Osteoblast (primary cell): ENCODE measurements at regions not wholly inside any gene's neighbourhood (a gene's known extent, or its start where the extent isn't known, plus 50 kb on each side); places are given as distances from the start of the nearest gene placed in this dataset.

Experiments used
- DNase-seq: peaks from one replicate; pipeline ENCODE4 v3.0.0; 2011; ENCODE audit warnings: low spot score, mixed read lengths; ENCODE audit not compliant: insufficient read length; ENCODE audit errors: missing footprints
- H2AFZ ChIP-seq: 2 replicates; pipeline ENCODE4 v1.6.0; 2011; ENCODE audit warnings: mild to moderate bottlenecking, low read length
- H3K27ac ChIP-seq: 2 replicates; pipeline ENCODE4 v1.5.1; 2011; ENCODE audit warnings: mild to moderate bottlenecking, low read depth, low read length, moderate library complexity
- H3K27me3 ChIP-seq: 2 replicates; pipeline ENCODE4 v1.6.0; 2012; ENCODE audit warnings: mild to moderate bottlenecking, control low read depth, inconsistent platforms, low read length, moderate library complexity; ENCODE audit not compliant: insufficient read depth
- H3K36me3 ChIP-seq: 2 replicates; pipeline ENCODE4 v1.5.1; 2011; ENCODE audit warnings: mild to moderate bottlenecking, low read length, control low read depth, moderate library complexity; ENCODE audit not compliant: insufficient read depth
- H3K4me1 ChIP-seq: 2 replicates; pipeline ENCODE4 v1.5.1; 2011; ENCODE audit warnings: mild to moderate bottlenecking, low read length, control low read depth, moderate library complexity; ENCODE audit not compliant: insufficient read depth
- H3K4me2 ChIP-seq: 2 replicates; pipeline ENCODE4 v1.6.0; 2011; ENCODE audit warnings: mild to moderate bottlenecking, low read length; ENCODE audit not compliant: insufficient read depth
- H3K4me3 ChIP-seq: fragments of 200-600 bp; sonication (generic); 3 replicates; pipeline ENCODE4 v1.5.1; 2012; ENCODE audit warnings: mild to moderate bottlenecking, low read length, inconsistent platforms; ENCODE audit not compliant: insufficient read depth
- H3K79me2 ChIP-seq: 2 replicates; pipeline ENCODE4 v1.6.0; 2012; ENCODE audit warnings: mild to moderate bottlenecking, low read length, control low read depth, inconsistent platforms; ENCODE audit not compliant: insufficient read depth
- H3K9me3 ChIP-seq: 2 replicates; pipeline ENCODE4 v1.5.1; 2011; ENCODE audit warnings: low read depth, low read length, control low read depth
- H4K20me1 ChIP-seq: 2 replicates; pipeline ENCODE4 v1.6.0; 2012; ENCODE audit warnings: mild to moderate bottlenecking, low read length, control low read depth; ENCODE audit not compliant: insufficient read depth
- CTCF ChIP-seq: IDR thresholded peaks from 2 replicates; pipeline ENCODE4 v1.5.1; 2011; ENCODE audit warnings: mild to moderate bottlenecking, low read depth, low read length, moderate library complexity; ENCODE audit errors: extremely low read depth

GRCh38 chr10:124287071-124287685 lies 131.5 kb downstream of the OAT start:
- Histone ChIP-seq H3K79me2 (no peaks in the 10 kb centered on the region), H3K4me2 (no peak overlapping the region), H3K27ac (no peak overlapping the region), H2AFZ (no peak overlapping the region), H3K4me3 (no peak overlapping the region), H3K9me3 (no peaks in the 10 kb centered on the region), H4K20me1 (no peaks in the 10 kb centered on the region), H3K36me3 (no peaks in the 10 kb centered on the region), H3K27me3 (no peaks in the 10 kb centered on the region), H3K4me1 (no peaks in the 10 kb centered on the region)
- no peak for TF ChIP-seq CTCF
- DNase-seq, result peak; percentile 66

DNA sequence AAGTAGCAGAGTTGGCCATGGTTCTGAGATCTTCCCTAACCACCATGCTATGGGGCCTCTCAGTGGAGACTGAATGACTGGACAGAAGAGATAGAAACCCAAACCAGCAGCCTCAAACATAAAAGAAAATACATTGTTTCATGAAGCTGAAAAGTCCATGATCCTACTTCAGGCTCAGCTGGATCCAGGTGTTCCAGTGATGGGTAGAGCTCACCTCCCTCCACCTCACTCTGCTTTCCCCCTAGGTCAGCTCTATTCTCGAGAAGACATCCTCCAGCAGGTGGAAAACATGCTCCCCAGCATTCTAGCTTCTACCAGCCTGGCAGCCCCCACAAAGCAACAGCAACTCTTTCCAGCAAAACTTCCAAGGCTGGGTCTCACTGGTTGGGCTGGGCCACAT lies 132.1 kb downstream of the OAT start:
- H3K4me1 ChIP-seq, result no peaks in the 10 kb centered on the region
- no peak for TF ChIP-seq CTCF
- DNase-seq, result no peak

DNA sequence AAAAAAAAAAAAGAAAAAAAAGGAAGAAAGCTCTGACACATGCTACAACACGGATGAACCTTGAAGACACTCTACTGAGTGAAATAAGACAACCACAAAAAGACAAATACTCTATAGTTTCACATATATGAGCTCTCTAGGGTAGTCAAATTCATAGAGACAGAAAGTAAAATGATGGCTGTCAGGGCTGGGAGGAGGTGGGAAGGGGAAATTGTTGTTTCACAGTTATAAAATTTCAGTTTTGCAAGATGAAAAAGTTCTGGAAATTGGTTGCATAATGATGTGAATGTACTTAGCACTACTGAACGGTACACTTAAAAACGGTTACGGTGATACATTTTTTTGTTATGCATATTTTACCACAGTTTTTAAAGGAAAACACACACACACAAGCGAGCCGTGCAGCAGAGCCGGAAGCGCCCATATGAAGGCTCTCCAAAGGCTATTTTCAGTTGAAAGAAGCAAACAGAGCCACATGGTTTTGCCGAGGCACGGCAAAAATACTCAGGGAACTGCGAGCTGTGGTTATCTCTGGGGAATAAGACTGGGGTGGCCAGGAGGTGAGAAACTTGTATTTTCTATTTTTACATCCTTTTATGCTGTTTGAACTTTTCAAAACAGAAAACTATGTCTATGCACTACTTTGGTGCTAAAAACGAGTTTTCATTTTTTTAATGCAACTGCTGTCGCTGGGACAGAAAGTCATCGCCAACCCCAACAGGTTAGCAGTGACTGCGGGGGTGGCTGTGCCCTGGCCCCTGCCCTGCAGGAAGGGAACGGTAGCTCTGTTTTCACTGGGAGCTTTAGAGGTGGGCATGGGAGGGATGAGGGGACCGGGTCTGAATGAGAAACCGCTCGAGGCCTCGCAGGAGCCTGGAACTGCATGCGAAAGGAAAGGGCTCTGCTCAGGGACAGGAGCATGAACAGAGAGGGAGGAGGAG lies 132.9 kb downstream of the OAT start:
- Histone ChIP-seq H3K4me2 (peak overlapping the region; percentile 59), H3K4me3 (peak overlapping the region; percentile 41), H3K79me2 (no peaks in the 10 kb centered on the region), H3K4me1 (no peaks in the 10 kb centered on the region), H3K27ac (no peak overlapping the region), H4K20me1 (no peaks in the 10 kb centered on the region), H3K36me3 (no peaks in the 10 kb centered on the region), H3K9me3 (no peaks in the 10 kb centered on the region), H3K27me3 (no peaks in the 10 kb centered on the region), H2AFZ (peak overlapping the region; percentile 63)
- TF ChIP-seq CTCF, result no peak
- DNase-seq, result peak; percentile 49

More for the DNA sequence above, 132.1 kb downstream of the OAT start:
- Histone ChIP-seq H4K20me1 (no peaks in the 10 kb centered on the region), H3K27me3 (no peaks in the 10 kb centered on the region), H2AFZ (no peak overlapping the region), H3K27ac (no peak overlapping the region), H3K4me2 (no peak overlapping the region), H3K79me2 (no peaks in the 10 kb centered on the region), H3K4me3 (no peak overlapping the region), H3K9me3 (no peaks in the 10 kb centered on the region), H3K36me3 (no peaks in the 10 kb centered on the region)

DNA sequence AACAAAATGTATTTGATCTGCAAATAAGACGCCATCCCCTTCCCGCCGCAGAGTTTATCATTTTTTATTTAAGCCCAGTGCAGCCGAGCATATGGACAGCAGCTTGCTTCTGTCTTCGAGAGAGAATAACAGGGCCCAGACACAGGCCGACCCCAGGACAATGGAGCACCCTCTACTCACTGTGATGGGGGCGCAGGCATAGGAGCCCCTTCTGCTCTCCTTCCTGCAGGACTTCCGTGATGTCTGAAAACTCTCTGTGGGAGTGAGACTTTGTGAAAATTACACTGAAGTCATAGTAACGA lies 134.8 kb downstream of the OAT start:
- Histone ChIP-seq H3K4me2 (no peak overlapping the region), H2AFZ (no peak overlapping the region), H3K27ac (no peak overlapping the region)

More for the DNA sequence above, 134.8 kb downstream of the OAT start:
- TF ChIP-seq CTCF, result no peak
- no peaks in the 10 kb centered on the region for H4K20me1 ChIP-seq
- no peaks in the 10 kb centered on the region for H3K4me1 ChIP-seq
- H3K4me3 ChIP-seq, result no peak overlapping the region
- no peaks in the 10 kb centered on the region for H3K27me3 ChIP-seq
- H3K79me2 ChIP-seq, result no peaks in the 10 kb centered on the region
- DNase-seq, result peak; percentile 14
- no peaks in the 10 kb centered on the region for H3K36me3 ChIP-seq
- no peaks in the 10 kb centered on the region for H3K9me3 ChIP-seq
